CD4-positive, CD25-positive, alpha-beta regulatory T cell (primary cell): ENCODE measurements at regions not wholly inside any gene's neighbourhood (a gene's known extent, or its start where the extent isn't known, plus 50 kb on each side); places are given as distances from the start of the nearest gene placed in this dataset.
"Not testable (repeated sequence)": the region's sequence is repeated elsewhere in the genome, so short reads cannot be mapped to it uniquely, and the experiment has no call there.

Experiments used
- ATAC-seq, 2 donors: fragments of 150-1000 bp; cut with Tn5 transposase; one replicate each; pipeline ENCODE4 v1.10.0; 2021; ENCODE audit warnings: low read depth in 2 of 2, moderate number of reproducible peaks in 2 of 2, moderate library complexity in 1 of 2
- DNase-seq, 3 donors: peaks; one replicate each; pipeline versions ENCODE4 v3.0.0 to v3.0.0-alpha.2; 2012 to 2022; ENCODE audit warnings: mixed read lengths in 1 of 3
- H3K27ac ChIP-seq: one replicate; pipeline ENCODE4 v1.7.0; 2013; ENCODE audit warnings: mild to moderate bottlenecking, low read length; ENCODE audit not compliant: insufficient read depth, poor library complexity, severe bottlenecking
- H3K27me3 ChIP-seq: one replicate; pipeline ENCODE4 v1.7.0; 2013; ENCODE audit warnings: low read length; ENCODE audit not compliant: control insufficient read depth, insufficient read depth
- H3K36me3 ChIP-seq: one replicate; pipeline ENCODE4 v1.7.0; 2013; ENCODE audit warnings: mild to moderate bottlenecking, low read length, moderate library complexity; ENCODE audit not compliant: control insufficient read depth, insufficient read depth
- H3K4me1 ChIP-seq: 2 replicates; pipeline ENCODE4 v1.7.0; 2013; ENCODE audit warnings: mild to moderate bottlenecking, low read length; ENCODE audit not compliant: insufficient read depth, control insufficient read depth, poor library complexity, severe bottlenecking
- H3K4me3 ChIP-seq: one replicate; pipeline ENCODE4 v1.7.0; 2013; ENCODE audit warnings: low read depth, mild to moderate bottlenecking, low read length, moderate library complexity
- H3K9me3 ChIP-seq, 2 experiments: 1 replicate in 1 of 2; 2 replicates in 1 of 2; pipeline ENCODE4 v1.7.0; 2013; ENCODE audit warnings: low read length in 2 of 2, mild to moderate bottlenecking in 1 of 2, moderate library complexity in 1 of 2; ENCODE audit not compliant: control insufficient read depth in 2 of 2
- H3K27ac Mint-ChIP-seq, 3 donors: one replicate each; pipeline ENCODE4 v1.8.0; 2020 to 2022; ENCODE audit warnings: mild to moderate bottlenecking in 3 of 3, mixed read lengths in 3 of 3, moderate library complexity in 2 of 3
- H3K27me3 Mint-ChIP-seq: one replicate; pipeline ENCODE4 v1.8.0; 2022; ENCODE audit warnings: mild to moderate bottlenecking, mixed read lengths
- H3K36me3 Mint-ChIP-seq: one replicate; pipeline ENCODE4 v1.8.0; 2020; ENCODE audit warnings: mixed read lengths
- H3K4me1 Mint-ChIP-seq, 4 donors: one replicate each; pipeline ENCODE4 v1.8.0; 2020 to 2022; ENCODE audit warnings: mixed read lengths in 4 of 4, mild to moderate bottlenecking in 1 of 4
- H3K4me3 Mint-ChIP-seq, 4 donors: one replicate each; pipeline ENCODE4 v1.8.0; 2020 to 2022; ENCODE audit warnings: mild to moderate bottlenecking in 4 of 4, mixed read lengths in 4 of 4, moderate library complexity in 3 of 4
- H3K9me3 Mint-ChIP-seq, 7 donors: one replicate each; pipeline ENCODE4 v1.8.0; 2020 to 2022; ENCODE audit warnings: mixed read lengths in 7 of 7, mild to moderate bottlenecking in 3 of 7, moderate library complexity in 2 of 7

- H3K9me3 Mint-ChIP-seq, result peaks cover 0 to 2% (median 0%) of the 10 kb centered on the region in 7 donors
- H3K27me3 Mint-ChIP-seq, result no peaks in the 10 kb centered on the region
- no peaks in the 10 kb centered on the region for H3K9me3 ChIP-seq
- no peak overlapping the region for H3K4me3 ChIP-seq
- H3K27ac ChIP-seq, result no peak overlapping the region
- no peaks in the 10 kb centered on the region for H3K4me1 ChIP-seq
- H3K36me3 Mint-ChIP-seq, result no peaks in the 10 kb centered on the region
- DNase-seq (no peak), ATAC-seq (no peak)
- no peaks in the 10 kb centered on the region for H3K27me3 ChIP-seq
- H3K4me1 Mint-ChIP-seq, result no peaks in the 10 kb centered on the region
- H3K36me3 ChIP-seq, result no peaks in the 10 kb centered on the region
- H3K27ac Mint-ChIP-seq, result no peak overlapping the region
- H3K4me3 Mint-ChIP-seq, result no peak overlapping the region
Measured at GRCh38 chr17:13096291-13096690, 78.5 kb upstream of the ELAC2 start.

GRCh38 chr17:13092010-13092409, 74.2 kb upstream of the ELAC2 start:
- H3K9me3 Mint-ChIP-seq, result not testable (repeated sequence)

DNA sequence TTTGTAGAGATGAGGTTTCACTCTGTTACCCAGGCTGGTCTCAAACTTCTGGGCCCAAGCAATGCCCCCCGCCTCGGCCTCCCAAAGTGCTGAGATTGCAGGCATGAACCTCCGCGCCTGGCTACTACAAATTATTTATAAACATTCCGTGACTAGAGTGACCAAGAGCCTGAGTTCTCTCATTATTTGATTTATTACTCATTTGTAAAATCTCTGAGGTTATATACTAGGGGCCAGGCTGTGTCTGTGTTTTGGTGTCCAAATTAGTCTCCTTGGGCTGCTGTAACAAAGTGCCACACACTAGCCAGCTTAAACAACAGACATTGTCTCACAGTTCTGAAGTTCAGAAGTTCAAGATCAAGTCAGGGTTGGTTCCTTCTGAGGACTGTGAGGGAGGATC, 70.8 kb upstream of the ELAC2 start:
- no peaks in the 10 kb centered on the region for H3K9me3 ChIP-seq
- ATAC-seq (no peak), DNase-seq (no peak)
- Mint-ChIP-seq H3K4me3 (no peak overlapping the region), H3K4me1 (peaks cover 0 to 7% (median 2%) of the 10 kb centered on the region in 4 donors), H3K27me3 (no peaks in the 10 kb centered on the region), H3K36me3 (no peaks in the 10 kb centered on the region), H3K27ac (no peak overlapping the region), H3K9me3 (peaks cover 0 to 2% (median 0%) of the 10 kb centered on the region in 7 donors)
- H3K27ac ChIP-seq, result no peak overlapping the region
- H3K4me1 ChIP-seq, result no peaks in the 10 kb centered on the region
- H3K36me3 ChIP-seq, result no peaks in the 10 kb centered on the region
- H3K4me3 ChIP-seq, result no peak overlapping the region
- no peaks in the 10 kb centered on the region for H3K27me3 ChIP-seq

More at GRCh38 chr17:13092010-13092409, 74.2 kb upstream of the ELAC2 start:
- not testable (repeated sequence) for H3K36me3 Mint-ChIP-seq, H3K36me3 ChIP-seq, H3K27me3 ChIP-seq, H3K4me1 Mint-ChIP-seq, H3K27me3 Mint-ChIP-seq, H3K4me3 ChIP-seq, H3K9me3 ChIP-seq, H3K27ac Mint-ChIP-seq, DNase-seq, H3K4me3 Mint-ChIP-seq, H3K4me1 ChIP-seq, ATAC-seq, H3K27ac ChIP-seq

- ATAC-seq (no peak), DNase-seq (no peak)
- no peak overlapping the region for H3K27ac ChIP-seq
- H3K27me3 ChIP-seq, result no peaks in the 10 kb centered on the region
- H3K36me3 Mint-ChIP-seq, result no peaks in the 10 kb centered on the region
- H3K36me3 ChIP-seq, result no peaks in the 10 kb centered on the region
- H3K9me3 Mint-ChIP-seq, result peaks cover 0 to 2% (median 1%) of the 10 kb centered on the region in 7 donors
- no peak overlapping the region for H3K4me3 Mint-ChIP-seq
- peaks cover 0 to 7% (median 2%) of the 10 kb centered on the region in 4 donors for H3K4me1 Mint-ChIP-seq
- H3K9me3 ChIP-seq, result no peaks in the 10 kb centered on the region
- H3K27ac Mint-ChIP-seq, result no peak overlapping the region
- H3K4me3 ChIP-seq, result no peak overlapping the region
- no peaks in the 10 kb centered on the region for H3K27me3 Mint-ChIP-seq
- H3K4me1 ChIP-seq, result no peaks in the 10 kb centered on the region
Measured at GRCh38 chr17:13087802-13088201, 70.0 kb upstream of the ELAC2 start.

DNA sequence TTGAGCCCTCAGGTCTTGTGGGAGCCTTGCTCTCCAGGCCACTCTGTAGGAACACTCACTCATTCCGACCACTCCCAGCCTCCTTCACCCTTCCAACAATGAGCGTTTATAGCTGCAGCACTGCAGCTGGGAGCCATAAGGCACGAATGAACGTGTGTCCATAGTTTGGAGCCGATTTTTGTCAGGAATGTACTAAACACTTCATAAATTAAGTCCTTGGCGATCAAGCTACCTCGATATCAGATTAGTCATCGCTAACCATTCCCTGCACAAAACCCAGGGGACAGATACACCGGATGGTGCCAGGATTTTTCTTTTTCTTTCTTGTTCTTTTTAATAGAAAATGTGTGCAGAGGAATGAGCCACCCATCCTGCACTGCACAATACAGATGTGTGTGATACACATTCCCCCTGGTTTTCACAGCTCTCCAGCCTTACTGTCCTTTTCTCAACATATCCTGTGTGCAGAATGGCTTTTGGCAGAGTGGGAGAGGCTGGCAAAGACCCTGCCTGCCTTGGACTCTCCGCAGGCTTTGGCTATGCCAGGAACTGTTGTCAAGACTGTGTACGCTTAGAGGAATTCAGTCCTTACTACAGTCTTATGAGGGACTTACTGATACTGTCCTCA, 68.4 kb upstream of the ELAC2 start:
- H3K36me3 ChIP-seq, result no peaks in the 10 kb centered on the region
- no peaks in the 10 kb centered on the region for H3K4me1 ChIP-seq
- no peak overlapping the region for H3K4me3 ChIP-seq
- Mint-ChIP-seq H3K9me3 (peaks cover 0 to 5% (median 1%) of the 10 kb centered on the region in 7 donors), H3K27ac (no peak overlapping the region), H3K36me3 (no peaks in the 10 kb centered on the region), H3K27me3 (no peaks in the 10 kb centered on the region), H3K4me1 (peaks cover 0 to 7% (median 2%) of the 10 kb centered on the region in 4 donors), H3K4me3 (no peak overlapping the region)
- ATAC-seq (no peak), DNase-seq (no peak)
- no peaks in the 10 kb centered on the region for H3K27me3 ChIP-seq
- H3K9me3 ChIP-seq, result no peaks in the 10 kb centered on the region
- H3K27ac ChIP-seq, result no peak overlapping the region

DNA sequence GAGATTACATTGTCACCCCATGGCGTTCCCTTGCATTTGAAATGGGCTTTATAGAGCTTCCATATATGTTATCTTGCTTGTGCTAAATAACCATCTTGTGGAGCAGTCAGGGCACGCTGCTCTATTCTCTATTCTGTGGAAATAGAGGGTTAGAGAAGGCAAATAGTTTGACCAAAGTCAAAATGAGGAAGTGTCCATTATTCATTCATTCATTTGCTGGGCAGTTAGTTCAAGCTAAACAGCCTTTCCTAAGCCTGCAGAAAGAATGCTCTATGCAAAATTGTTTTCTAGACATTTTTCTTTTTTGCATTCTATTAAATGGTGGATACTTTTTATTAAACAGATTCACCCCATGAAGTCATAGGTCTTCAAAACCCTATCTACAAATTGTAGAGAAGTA, 67.8 kb upstream of the ELAC2 start:
- Histone ChIP-seq H3K27ac (no peak overlapping the region), H3K36me3 (no peaks in the 10 kb centered on the region), H3K4me3 (no peak overlapping the region), H3K4me1 (no peaks in the 10 kb centered on the region), H3K9me3 (no peaks in the 10 kb centered on the region), H3K27me3 (no peaks in the 10 kb centered on the region)
- Mint-ChIP-seq H3K9me3 (peaks cover 0 to 6% (median 0%) of the 10 kb centered on the region in 7 donors), H3K4me3 (no peak overlapping the region), H3K4me1 (peaks cover 0 to 7% (median 2%) of the 10 kb centered on the region in 4 donors), H3K27ac (no peak overlapping the region), H3K36me3 (no peaks in the 10 kb centered on the region), H3K27me3 (no peaks in the 10 kb centered on the region)
- ATAC-seq (no peak), DNase-seq (no peak)

DNA sequence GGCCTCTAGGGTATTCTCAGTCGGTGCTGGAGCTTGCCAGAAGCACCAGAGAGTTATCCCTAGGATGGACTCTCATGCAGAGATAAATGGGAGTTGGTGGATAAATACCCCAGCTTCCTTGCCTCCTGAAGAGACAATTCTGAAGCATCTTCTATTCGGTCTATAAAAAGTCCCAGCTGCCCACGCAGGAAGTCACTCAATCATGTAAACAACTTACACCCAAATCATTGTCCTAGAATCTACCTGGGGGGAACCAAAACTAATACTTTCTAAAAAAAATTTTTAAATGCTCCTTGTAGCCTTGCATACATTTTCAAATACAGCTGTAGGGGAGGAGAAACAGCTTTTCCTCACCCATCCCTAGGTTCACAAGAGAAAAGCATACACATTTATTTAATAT, 66.6 kb upstream of the ELAC2 start:
- DNase-seq (no peak), ATAC-seq (no peak)
- Mint-ChIP-seq H3K9me3 (peaks cover 0 to 7% (median 0%) of the 10 kb centered on the region in 7 donors), H3K4me3 (no peak overlapping the region), H3K27ac (no peak overlapping the region), H3K36me3 (no peaks in the 10 kb centered on the region), H3K27me3 (no peaks in the 10 kb centered on the region), H3K4me1 (peaks cover 0 to 7% (median 2%) of the 10 kb centered on the region in 4 donors)
- Histone ChIP-seq H3K9me3 (no peaks in the 10 kb centered on the region), H3K27me3 (no peaks in the 10 kb centered on the region), H3K4me3 (no peak overlapping the region), H3K36me3 (no peaks in the 10 kb centered on the region), H3K4me1 (no peaks in the 10 kb centered on the region), H3K27ac (no peak overlapping the region)

GRCh38 chr17:13078591-13079385, 61.0 kb upstream of the ELAC2 start:
- Histone ChIP-seq H3K4me3 (no peak overlapping the region), H3K9me3 (no peaks in the 10 kb centered on the region), H3K36me3 (no peaks in the 10 kb centered on the region), H3K27ac (no peak overlapping the region), H3K4me1 (no peaks in the 10 kb centered on the region), H3K27me3 (no peaks in the 10 kb centered on the region)
- Mint-ChIP-seq H3K27me3 (peaks cover 5% of the 10 kb centered on the region), H3K9me3 (peaks cover 0 to 8% (median 0%) of the 10 kb centered on the region in 7 donors), H3K4me3 (peak overlapping the region in 1 of 4 donors; percentile 2), H3K36me3 (no peaks in the 10 kb centered on the region), H3K27ac (no peak overlapping the region), H3K4me1 (no peaks in the 10 kb centered on the region)
- ATAC-seq, result no peak
- no peak for DNase-seq
